ENCODE measurements at regions not wholly inside any gene's neighbourhood (a gene's known extent, or its start where the extent isn't known, plus 50 kb on each side); places are given as distances from the start of the nearest gene placed in this dataset.

DNA sequence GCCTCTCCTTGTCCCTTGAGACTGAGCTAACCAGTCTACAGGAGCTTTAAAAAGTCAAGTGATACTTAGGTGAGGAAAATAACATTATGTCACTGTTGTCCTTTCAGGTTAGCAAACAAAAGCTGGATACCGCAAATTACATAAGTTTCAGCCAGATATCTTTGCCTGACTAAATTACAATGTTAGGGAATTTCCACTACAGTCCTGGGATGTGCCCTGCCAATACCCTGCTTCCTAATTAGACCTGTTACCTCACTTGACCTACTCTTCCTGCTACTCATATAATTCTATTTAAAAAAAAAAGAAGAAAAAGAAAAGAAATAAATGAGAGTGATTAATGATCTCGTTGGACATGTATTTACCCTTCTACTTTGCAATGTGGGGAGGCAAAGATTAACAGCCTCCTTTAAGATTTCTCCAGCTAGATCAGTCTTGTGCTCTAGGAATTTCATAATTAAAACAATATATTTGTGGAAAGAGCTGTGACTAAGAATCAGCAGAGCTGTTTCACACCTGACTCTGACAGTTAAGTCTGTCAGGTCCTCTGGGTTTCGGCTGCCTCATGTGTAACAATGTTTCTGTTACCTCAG is 318.9 kb downstream of the HDGFL1 start:
- no peak overlapping the region for H3K27ac ChIP-seq (ENCODE audit: low read length, poor library complexity, severe bottlenecking)
- H4K91ac ChIP-seq (ENCODE audit: low read length), result no peak overlapping the region
- peak overlapping the region in 1 of 2 experiments; percentile 47 for H3K4ac ChIP-seq (ENCODE audit: low read depth in 1 of 2, low read length in 2 of 2)
- no peak overlapping the region for H2AK5ac ChIP-seq (ENCODE audit: low read length, severe bottlenecking)
- H3K4me1 ChIP-seq (ENCODE audit: control insufficient read depth, insufficient read depth, low read depth, low read length), result peaks cover 2% of the 10 kb centered on the region
- no peak overlapping the region for H4K8ac ChIP-seq (ENCODE audit: low read length)
- H3K23ac ChIP-seq (ENCODE audit: low read length in 2 of 2), result no peak overlapping the region
- WGBS, result 91% methylated on average over 3 of the region's 3 CpGs
- no peak overlapping the region for H3K9ac ChIP-seq (ENCODE audit: low read length)
- H3K18ac ChIP-seq (ENCODE audit: low read depth in 1 of 2, low read length in 2 of 2), result no peak overlapping the region
- H3K27me3 ChIP-seq (ENCODE audit: control insufficient read depth in 1 of 2, insufficient read depth in 1 of 2, low read length in 2 of 2), result no peaks in the 10 kb centered on the region
- H2BK12ac ChIP-seq (ENCODE audit: low read length in 2 of 2), result peak overlapping the region in 1 of 2 experiments; percentile 54
- H3K14ac ChIP-seq (ENCODE audit: low read length in 2 of 2), result no peak overlapping the region
- no peaks in the 10 kb centered on the region for H3K9me3 ChIP-seq (ENCODE audit: control insufficient read depth, low read length)
- no peak overlapping the region for H2BK5ac ChIP-seq (ENCODE audit: low read depth, low read length, poor library complexity, severe bottlenecking)
- no peak overlapping the region for H2AFZ ChIP-seq (ENCODE audit: low read depth, low read length)
- H3K79me1 ChIP-seq (replicated peaks; ENCODE audit: low read length, poor library complexity, severe bottlenecking), result no peaks in the 10 kb centered on the region
- H2BK15ac ChIP-seq (ENCODE audit: low read depth, poor library complexity, severe bottlenecking), result no peak overlapping the region
- H2BK120ac ChIP-seq (ENCODE audit: low read depth, low read length), result no peak overlapping the region
- H3K36me3 ChIP-seq (ENCODE audit: control insufficient read depth in 1 of 2, insufficient read depth in 2 of 2, low read depth in 1 of 2, low read length in 2 of 2), result no peaks in the 10 kb centered on the region
- no peak overlapping the region for H3K4me3 ChIP-seq (ENCODE audit: insufficient read depth in 1 of 2, low read depth in 1 of 2, low read length in 2 of 2)
- H3K4me2 ChIP-seq (ENCODE audit: low read length, poor library complexity, severe bottlenecking), result no peak overlapping the region
- DNase-seq, result peak; percentile 21

DNA sequence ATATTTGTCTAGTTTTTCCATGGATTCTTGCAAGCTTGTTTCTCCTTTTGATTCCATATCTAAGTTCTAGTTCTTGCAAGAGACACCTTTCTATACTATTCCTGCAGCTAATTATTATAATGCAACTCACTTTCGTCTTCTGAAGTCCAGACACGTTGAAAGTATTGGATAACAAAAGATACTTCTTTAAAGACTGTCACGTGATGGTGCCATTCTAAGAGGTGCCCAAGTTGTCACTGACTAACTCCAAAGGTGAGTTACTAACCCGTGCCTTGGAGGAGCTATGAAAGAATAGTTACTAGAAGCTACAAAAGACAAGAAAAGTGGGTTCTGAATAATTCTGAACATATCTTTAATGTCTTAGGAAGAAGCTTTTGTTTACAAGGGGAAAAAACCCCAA is 322.6 kb downstream of the HDGFL1 start:
- no peak for DNase-seq
- H3K27me3 ChIP-seq (ENCODE audit: control insufficient read depth in 1 of 2, insufficient read depth in 1 of 2, low read length in 2 of 2), result no peaks in the 10 kb centered on the region
- 93% methylated on average over 4 of the region's 4 CpGs for WGBS
- H3K4me1 ChIP-seq (ENCODE audit: control insufficient read depth, insufficient read depth, low read depth, low read length), result no peaks in the 10 kb centered on the region
- H2BK12ac ChIP-seq (ENCODE audit: low read length in 2 of 2), result no peak overlapping the region
- no peak overlapping the region for H2BK5ac ChIP-seq (ENCODE audit: low read depth, low read length, poor library complexity, severe bottlenecking)
- H2AFZ ChIP-seq (ENCODE audit: low read depth, low read length), result no peak overlapping the region
- peak overlapping the region; percentile 67 for H3K9ac ChIP-seq (ENCODE audit: low read length)
- no peak overlapping the region for H2BK120ac ChIP-seq (ENCODE audit: low read depth, low read length)
- H3K4me2 ChIP-seq (ENCODE audit: low read length, poor library complexity, severe bottlenecking), result no peak overlapping the region
- no peaks in the 10 kb centered on the region for H3K79me1 ChIP-seq (replicated peaks; ENCODE audit: low read length, poor library complexity, severe bottlenecking)
- H2AK5ac ChIP-seq (ENCODE audit: low read length, severe bottlenecking), result no peak overlapping the region
- H3K27ac ChIP-seq (ENCODE audit: low read length, poor library complexity, severe bottlenecking), result peak overlapping the region; percentile 85
- no peak overlapping the region for H3K4me3 ChIP-seq (ENCODE audit: insufficient read depth in 1 of 2, low read depth in 1 of 2, low read length in 2 of 2)
- no peaks in the 10 kb centered on the region for H3K9me3 ChIP-seq (ENCODE audit: control insufficient read depth, low read length)
- no peak overlapping the region for H3K23ac ChIP-seq (ENCODE audit: low read length in 2 of 2)
- H2BK15ac ChIP-seq (ENCODE audit: low read depth, poor library complexity, severe bottlenecking), result no peak overlapping the region
- H4K8ac ChIP-seq (ENCODE audit: low read length), result no peak overlapping the region
- H3K18ac ChIP-seq (ENCODE audit: low read depth in 1 of 2, low read length in 2 of 2), result peak overlapping the region; percentile 8 to 43
- no peak overlapping the region for H3K14ac ChIP-seq (ENCODE audit: low read length in 2 of 2)
- no peak overlapping the region for H4K91ac ChIP-seq (ENCODE audit: low read length)
- H3K4ac ChIP-seq (ENCODE audit: low read depth in 1 of 2, low read length in 2 of 2), result no peak overlapping the region
- H3K36me3 ChIP-seq (ENCODE audit: control insufficient read depth in 1 of 2, insufficient read depth in 2 of 2, low read depth in 1 of 2, low read length in 2 of 2), result no peaks in the 10 kb centered on the region

DNA sequence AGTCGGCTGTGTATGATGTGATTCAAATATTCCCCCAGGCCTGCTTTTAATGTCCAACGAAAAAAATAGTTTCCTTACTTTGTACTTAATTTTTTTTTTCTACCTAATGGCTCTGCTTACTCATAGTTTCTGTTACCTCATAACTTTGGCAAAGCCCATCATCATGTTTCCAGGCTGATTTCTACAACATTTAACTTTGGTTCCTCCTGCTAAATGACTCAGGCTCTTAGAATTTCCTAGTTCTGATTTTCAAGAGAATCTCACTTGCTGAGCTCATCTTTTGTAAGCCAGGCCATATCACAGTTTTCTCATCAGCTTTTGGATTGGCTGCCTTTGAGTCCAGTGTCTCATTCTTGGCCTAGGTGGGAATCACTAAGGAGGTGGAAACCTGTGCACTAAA is 323.1 kb downstream of the HDGFL1 start:
- no peak overlapping the region for H3K4me3 ChIP-seq (ENCODE audit: insufficient read depth in 1 of 2, low read depth in 1 of 2, low read length in 2 of 2)
- H3K9me3 ChIP-seq (ENCODE audit: control insufficient read depth, low read length), result no peaks in the 10 kb centered on the region
- H3K4me2 ChIP-seq (ENCODE audit: low read length, poor library complexity, severe bottlenecking), result no peak overlapping the region
- H3K27me3 ChIP-seq (ENCODE audit: control insufficient read depth in 1 of 2, insufficient read depth in 1 of 2, low read length in 2 of 2), result no peaks in the 10 kb centered on the region
- H3K14ac ChIP-seq (ENCODE audit: low read length in 2 of 2), result no peak overlapping the region
- peak; percentile 96 for DNase-seq
- no peak overlapping the region for H2AFZ ChIP-seq (ENCODE audit: low read depth, low read length)
- H4K8ac ChIP-seq (ENCODE audit: low read length), result no peak overlapping the region
- H4K91ac ChIP-seq (ENCODE audit: low read length), result no peak overlapping the region
- no peak overlapping the region for H2BK5ac ChIP-seq (ENCODE audit: low read depth, low read length, poor library complexity, severe bottlenecking)
- H3K4me1 ChIP-seq (ENCODE audit: control insufficient read depth, insufficient read depth, low read depth, low read length), result no peaks in the 10 kb centered on the region
- H3K23ac ChIP-seq (ENCODE audit: low read length in 2 of 2), result no peak overlapping the region
- no peak overlapping the region for H3K4ac ChIP-seq (ENCODE audit: low read depth in 1 of 2, low read length in 2 of 2)
- 45% methylated on average over 2 of the region's 2 CpGs for WGBS
- no peak overlapping the region for H2BK15ac ChIP-seq (ENCODE audit: low read depth, poor library complexity, severe bottlenecking)
- H3K18ac ChIP-seq (ENCODE audit: low read depth in 1 of 2, low read length in 2 of 2), result peak overlapping the region in 1 of 2 experiments; percentile 43
- H3K79me1 ChIP-seq (replicated peaks; ENCODE audit: low read length, poor library complexity, severe bottlenecking), result no peaks in the 10 kb centered on the region
- no peak overlapping the region for H2AK5ac ChIP-seq (ENCODE audit: low read length, severe bottlenecking)
- no peak overlapping the region for H2BK12ac ChIP-seq (ENCODE audit: low read length in 2 of 2)
- no peaks in the 10 kb centered on the region for H3K36me3 ChIP-seq (ENCODE audit: control insufficient read depth in 1 of 2, insufficient read depth in 2 of 2, low read depth in 1 of 2, low read length in 2 of 2)
- H3K9ac ChIP-seq (ENCODE audit: low read length), result peak overlapping the region; percentile 67
- H2BK120ac ChIP-seq (ENCODE audit: low read depth, low read length), result no peak overlapping the region
- H3K27ac ChIP-seq (ENCODE audit: low read length, poor library complexity, severe bottlenecking), result peak overlapping the region; percentile 85

DNA sequence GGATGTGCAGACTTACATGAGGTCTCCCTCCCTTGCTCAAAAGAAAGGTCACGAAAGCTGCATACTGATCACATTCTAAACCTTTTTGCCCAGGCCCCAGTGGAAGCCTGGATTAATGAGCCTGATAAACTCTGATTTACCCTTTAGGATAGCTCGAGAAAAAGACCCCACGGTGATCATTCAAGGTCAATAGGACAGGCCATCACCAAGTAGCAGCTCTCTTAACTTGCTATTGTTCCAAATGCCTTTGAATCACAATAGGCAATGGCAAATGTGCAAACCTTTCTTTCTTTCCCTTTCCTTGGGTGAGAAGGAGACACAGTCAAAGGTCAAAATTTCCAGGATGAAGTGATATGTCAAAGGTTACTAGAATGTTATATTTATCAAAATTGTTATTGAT is 327.3 kb downstream of the HDGFL1 start:
- H2BK12ac ChIP-seq (ENCODE audit: low read length in 2 of 2), result no peak overlapping the region
- no peak overlapping the region for H3K4ac ChIP-seq (ENCODE audit: low read depth in 1 of 2, low read length in 2 of 2)
- H3K18ac ChIP-seq (ENCODE audit: low read depth in 1 of 2, low read length in 2 of 2), result no peak overlapping the region
- no peak overlapping the region for H2BK15ac ChIP-seq (ENCODE audit: low read depth, poor library complexity, severe bottlenecking)
- H3K4me1 ChIP-seq (ENCODE audit: control insufficient read depth, insufficient read depth, low read depth, low read length), result no peaks in the 10 kb centered on the region
- H2AFZ ChIP-seq (ENCODE audit: low read depth, low read length), result no peak overlapping the region
- H3K14ac ChIP-seq (ENCODE audit: low read length in 2 of 2), result no peak overlapping the region
- H3K4me3 ChIP-seq (ENCODE audit: insufficient read depth in 1 of 2, low read depth in 1 of 2, low read length in 2 of 2), result no peak overlapping the region
- H3K9ac ChIP-seq (ENCODE audit: low read length), result no peak overlapping the region
- H3K9me3 ChIP-seq (ENCODE audit: control insufficient read depth, low read length), result no peaks in the 10 kb centered on the region
- DNase-seq, result no peak
- no peak overlapping the region for H3K23ac ChIP-seq (ENCODE audit: low read length in 2 of 2)
- H3K27me3 ChIP-seq (ENCODE audit: control insufficient read depth in 1 of 2, insufficient read depth in 1 of 2, low read length in 2 of 2), result no peaks in the 10 kb centered on the region
- H4K91ac ChIP-seq (ENCODE audit: low read length), result no peak overlapping the region
- H2BK120ac ChIP-seq (ENCODE audit: low read depth, low read length), result no peak overlapping the region
- H3K36me3 ChIP-seq (ENCODE audit: control insufficient read depth in 1 of 2, insufficient read depth in 2 of 2, low read depth in 1 of 2, low read length in 2 of 2), result no peaks in the 10 kb centered on the region
- WGBS, result 81% methylated on average over 3 of the region's 3 CpGs
- no peak overlapping the region for H3K27ac ChIP-seq (ENCODE audit: low read length, poor library complexity, severe bottlenecking)
- H2BK5ac ChIP-seq (ENCODE audit: low read depth, low read length, poor library complexity, severe bottlenecking), result no peak overlapping the region
- H3K4me2 ChIP-seq (ENCODE audit: low read length, poor library complexity, severe bottlenecking), result no peak overlapping the region
- H4K8ac ChIP-seq (ENCODE audit: low read length), result no peak overlapping the region
- H3K79me1 ChIP-seq (replicated peaks; ENCODE audit: low read length, poor library complexity, severe bottlenecking), result no peaks in the 10 kb centered on the region
- H2AK5ac ChIP-seq (ENCODE audit: low read length, severe bottlenecking), result no peak overlapping the region
